Sigmoid colon (tissue), 4 donors: ENCODE measurements at regions not wholly inside any gene's neighbourhood (a gene's known extent, or its start where the extent isn't known, plus 50 kb on each side); places are given as distances from the start of the nearest gene placed in this dataset.

ENCODE experiments used
- EP300 ChIP-seq, 4 donors: sonication (generic); formaldehyde crosslinking; IDR thresholded peaks; one replicate each; pipeline ENCODE4 v1.6.1; 2017; ENCODE audit warnings: antibody characterized with exemption in 4 of 4
- POLR2AphosphoS5 ChIP-seq, 4 donors: sonication (generic); formaldehyde crosslinking; IDR thresholded peaks; one replicate each; pipeline ENCODE4 v1.6.1; 2017; ENCODE audit warnings: antibody characterized with exemption in 4 of 4
- TF ChIP-seq, protein P1 (sequence below), 4 experiments: fragments of 450-650 bp in 3 of 4; fragments of 200-600 bp in 1 of 4; IDR thresholded peaks; one replicate each; pipeline ENCODE4 v1.5.1; 2016 to 2019; ENCODE audit warnings: antibody characterized with exemption in 4 of 4, mild to moderate bottlenecking in 3 of 4, moderate library complexity in 2 of 4

- TF ChIP-seq, protein P1, sequence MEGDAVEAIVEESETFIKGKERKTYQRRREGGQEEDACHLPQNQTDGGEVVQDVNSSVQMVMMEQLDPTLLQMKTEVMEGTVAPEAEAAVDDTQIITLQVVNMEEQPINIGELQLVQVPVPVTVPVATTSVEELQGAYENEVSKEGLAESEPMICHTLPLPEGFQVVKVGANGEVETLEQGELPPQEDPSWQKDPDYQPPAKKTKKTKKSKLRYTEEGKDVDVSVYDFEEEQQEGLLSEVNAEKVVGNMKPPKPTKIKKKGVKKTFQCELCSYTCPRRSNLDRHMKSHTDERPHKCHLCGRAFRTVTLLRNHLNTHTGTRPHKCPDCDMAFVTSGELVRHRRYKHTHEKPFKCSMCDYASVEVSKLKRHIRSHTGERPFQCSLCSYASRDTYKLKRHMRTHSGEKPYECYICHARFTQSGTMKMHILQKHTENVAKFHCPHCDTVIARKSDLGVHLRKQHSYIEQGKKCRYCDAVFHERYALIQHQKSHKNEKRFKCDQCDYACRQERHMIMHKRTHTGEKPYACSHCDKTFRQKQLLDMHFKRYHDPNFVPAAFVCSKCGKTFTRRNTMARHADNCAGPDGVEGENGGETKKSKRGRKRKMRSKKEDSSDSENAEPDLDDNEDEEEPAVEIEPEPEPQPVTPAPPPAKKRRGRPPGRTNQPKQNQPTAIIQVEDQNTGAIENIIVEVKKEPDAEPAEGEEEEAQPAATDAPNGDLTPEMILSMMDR (IDR thresholded peaks at IDR 0.05), result peak; percentile 29 to 69 (median 62)
- no peak for TF ChIP-seq EP300 (IDR thresholded peaks at IDR 0.05)
- TF ChIP-seq POLR2AphosphoS5 (IDR thresholded peaks at IDR 0.05), result no peak
Observed at GRCh38 chr3:27659279-27660021, 62.7 kb downstream of the EOMES start.
